Ramos (cell line): ENCODE measurements at regions not wholly inside any gene's neighbourhood (a gene's known extent, or its start where the extent isn't known, plus 50 kb on each side); places are given as distances from the start of the nearest gene placed in this dataset.

Source experiments
- in situ Hi-C: fragments of 300-500 bp; cut with MboI; formaldehyde crosslinking; loops from one replicate; pipeline ENCODE4 v1.14.3; 2022; ENCODE audit warnings: low sequenced_read_pairs; ENCODE audit not compliant: unreplicated experiment

- in situ Hi-C loops = loop anchor here (25.0 kb wide), 1 partner anchor 238 kb away; no protein-coding TSS in a partner anchor
These were observed 55.3 kb downstream of the CDKN2C start for GRCh38 chr1:51025374-51025773.

DNA sequence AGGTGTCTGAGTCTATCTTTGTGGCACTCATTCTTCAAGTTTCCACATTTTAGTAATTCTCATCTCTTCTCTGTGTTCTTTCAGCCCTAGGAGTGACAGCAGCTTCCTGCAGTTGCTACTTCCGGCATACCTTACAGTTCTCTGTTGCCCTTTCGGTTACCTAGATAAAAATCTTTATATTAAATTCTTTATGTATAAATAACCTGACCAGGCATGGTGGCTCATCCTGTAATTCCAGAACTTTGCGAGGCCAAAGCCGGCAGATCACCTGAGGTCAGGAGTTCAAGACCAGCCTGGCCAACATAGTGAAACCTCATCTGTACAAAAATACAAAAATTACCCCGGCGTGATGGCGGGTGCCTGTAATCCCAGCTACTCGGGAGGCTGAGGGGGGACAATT, 62.9 kb downstream of the CDKN2C start:
- in situ Hi-C loops = loop anchor here (25.0 kb wide), 1 partner anchor 246 kb away; no protein-coding TSS in a partner anchor

GRCh38 chr1:51044199-51044598, 57.8 kb upstream of the C1orf185 start:
- in situ Hi-C loops = loop anchor here (25.0 kb wide), 1 partner anchor 257 kb away; no protein-coding TSS in a partner anchor

- in situ Hi-C loops = loop anchor here (25.0 kb wide), 1 partner anchor 258 kb away; no protein-coding TSS in a partner anchor
These were observed 57.2 kb upstream of the C1orf185 start for GRCh38 chr1:51044834-51045233.

DNA sequence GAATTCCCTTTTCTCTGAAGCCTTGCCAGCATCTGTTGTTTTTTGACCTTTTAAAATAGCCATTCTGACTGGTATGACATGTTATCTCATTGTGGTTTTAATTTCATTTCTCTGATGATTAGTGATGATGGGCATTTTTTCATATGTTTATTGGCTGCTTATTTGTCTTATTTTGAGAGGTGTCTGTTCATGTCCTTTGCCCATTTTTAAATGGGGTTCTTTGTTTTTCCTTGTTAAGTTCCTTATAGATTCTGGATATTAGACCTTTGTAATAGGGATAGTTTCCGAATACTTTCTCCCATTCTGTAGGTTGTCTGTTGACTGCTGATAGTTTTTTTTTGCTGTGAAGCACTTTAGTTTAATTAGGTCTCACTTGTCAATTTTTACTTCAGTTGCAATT, 54.0 kb upstream of the C1orf185 start:
- in situ Hi-C loops = loop anchor here (25.0 kb wide), 1 partner anchor 261 kb away; no protein-coding TSS in a partner anchor

DNA sequence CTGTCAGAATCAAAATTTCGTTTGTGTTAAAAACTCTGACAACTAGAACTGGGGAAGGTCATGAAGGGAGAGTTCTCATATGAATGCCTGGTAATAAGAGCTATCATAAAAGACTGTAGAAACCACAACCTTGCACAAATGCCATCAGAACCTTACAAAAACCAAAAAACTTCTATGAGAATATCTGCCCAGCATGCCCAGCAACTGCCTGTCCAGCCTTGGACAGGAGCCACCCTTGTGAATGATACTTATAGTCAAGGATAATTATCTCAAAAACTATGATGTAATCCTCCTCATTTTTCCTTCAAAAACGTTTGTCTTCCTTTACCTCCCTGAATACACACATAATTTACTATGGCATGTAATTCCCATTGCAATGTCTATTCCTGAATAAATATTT, 53.4 kb upstream of the C1orf185 start:
- in situ Hi-C loops = loop anchor here (25.0 kb wide), 1 partner anchor 261 kb away; no protein-coding TSS in a partner anchor
